ENCODE measurements at regions not wholly inside any gene's neighbourhood (a gene's known extent, or its start where the extent isn't known, plus 50 kb on each side); places are given as distances from the start of the nearest gene placed in this dataset.

DNA sequence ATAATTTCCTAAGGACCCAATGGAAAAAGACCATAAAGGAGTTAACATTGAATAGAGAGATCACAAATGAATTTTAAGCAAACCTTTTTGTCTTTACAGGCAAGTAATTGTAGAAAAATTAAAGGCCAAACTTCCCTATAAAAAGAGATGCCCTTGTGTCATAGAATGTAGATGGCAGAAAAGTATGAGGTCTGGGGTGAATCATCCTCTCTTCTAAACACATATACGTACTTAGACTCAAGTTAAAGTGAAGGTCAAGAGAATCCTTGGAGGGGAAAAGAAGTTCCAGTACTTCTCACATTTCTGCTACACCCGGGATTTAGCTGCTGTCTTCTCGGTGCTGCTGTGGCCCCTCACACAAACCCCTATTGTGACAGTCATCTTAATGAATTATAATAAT is 116.2 kb upstream of the ARID2 start:
- TF ChIP-seq, protein P1, sequence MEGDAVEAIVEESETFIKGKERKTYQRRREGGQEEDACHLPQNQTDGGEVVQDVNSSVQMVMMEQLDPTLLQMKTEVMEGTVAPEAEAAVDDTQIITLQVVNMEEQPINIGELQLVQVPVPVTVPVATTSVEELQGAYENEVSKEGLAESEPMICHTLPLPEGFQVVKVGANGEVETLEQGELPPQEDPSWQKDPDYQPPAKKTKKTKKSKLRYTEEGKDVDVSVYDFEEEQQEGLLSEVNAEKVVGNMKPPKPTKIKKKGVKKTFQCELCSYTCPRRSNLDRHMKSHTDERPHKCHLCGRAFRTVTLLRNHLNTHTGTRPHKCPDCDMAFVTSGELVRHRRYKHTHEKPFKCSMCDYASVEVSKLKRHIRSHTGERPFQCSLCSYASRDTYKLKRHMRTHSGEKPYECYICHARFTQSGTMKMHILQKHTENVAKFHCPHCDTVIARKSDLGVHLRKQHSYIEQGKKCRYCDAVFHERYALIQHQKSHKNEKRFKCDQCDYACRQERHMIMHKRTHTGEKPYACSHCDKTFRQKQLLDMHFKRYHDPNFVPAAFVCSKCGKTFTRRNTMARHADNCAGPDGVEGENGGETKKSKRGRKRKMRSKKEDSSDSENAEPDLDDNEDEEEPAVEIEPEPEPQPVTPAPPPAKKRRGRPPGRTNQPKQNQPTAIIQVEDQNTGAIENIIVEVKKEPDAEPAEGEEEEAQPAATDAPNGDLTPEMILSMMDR (IDR thresholded peaks at IDR 0.05): no peak
- TF ChIP-seq EP300 (IDR thresholded peaks at IDR 0.05): no peak

All from tibial nerve (tissue), 4 donors.